ENCODE measurements at regions not wholly inside any gene's neighbourhood (a gene's known extent, or its start where the extent isn't known, plus 50 kb on each side); places are given as distances from the start of the nearest gene placed in this dataset.

DNA sequence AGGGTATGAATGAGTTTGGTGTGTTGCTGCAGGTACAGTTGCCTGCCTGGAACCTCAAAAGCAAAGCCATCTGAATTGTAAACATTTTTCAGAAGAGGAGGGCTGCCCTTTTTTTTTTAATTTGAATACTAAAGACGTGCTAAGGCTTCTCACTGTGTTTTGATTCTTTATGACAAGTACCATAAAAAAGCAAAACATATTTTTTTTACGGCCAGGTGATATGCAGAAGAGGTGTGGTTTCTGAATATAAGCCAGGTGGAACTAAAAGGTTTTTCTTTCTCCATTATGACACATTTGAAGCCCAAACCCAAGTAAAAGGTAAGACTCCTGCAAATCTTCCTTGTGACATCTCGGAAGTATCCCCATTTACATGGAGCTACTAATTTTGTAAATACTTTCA is 246.3 kb downstream of the IRS1 start:
- DNase-seq (ENCODE audit: low read depth, low spot score): no peak
- Histone ChIP-seq H3K36me3 (ENCODE audit: control insufficient read depth, insufficient read depth, low read length) (no peaks in the 10 kb centered on the region), H3K9me3 (ENCODE audit: control insufficient read depth, insufficient read depth, low read depth, low read length) (no peaks in the 10 kb centered on the region), H3K4me3 (ENCODE audit: low read depth in 2 of 2, low read length in 2 of 2) (no peak overlapping the region), H3K4me1 (ENCODE audit: control insufficient read depth, insufficient read depth, low read length) (no peaks in the 10 kb centered on the region), H3K27me3 (ENCODE audit: control insufficient read depth, insufficient read depth, low read length) (no peaks in the 10 kb centered on the region), H3K27ac (ENCODE audit: low read length) (no peak overlapping the region)
- ATAC-seq: no peak
- intact Hi-C loops (cut with micrococcal nuclease; ENCODE audit: unreplicated experiment): no loop called here
- in situ Hi-C loops (cut with HindIII; ENCODE audit: low pct_unique_long_range_greater_than_20kb, low sequenced_read_pairs): no loop called here
- CTCF ChIA-PET: no interaction called here
- POLR2A ChIA-PET: no interaction called here
- BruUV-seq (replicated peaks): no TSS peak
- TF ChIP-seq TCF7L2 (IDR thresholded peaks at IDR 0.05; ENCODE audit: low read depth, low read length): no peak
- TF ChIP-seq REST (IDR thresholded peaks at IDR 0.05; ENCODE audit: insufficient read depth in 1 of 2, low read depth in 2 of 2, low read length in 1 of 2): no peak
- no peak for TF ChIP-seq CTCF (IDR thresholded peaks at IDR 0.05)
- no peak for TF ChIP-seq POLR2AphosphoS5 (IDR thresholded peaks at IDR 0.05; ENCODE audit: low read depth, low read length)
- no peak for TF ChIP-seq SIN3A (IDR thresholded peaks at IDR 0.05; ENCODE audit: borderline replicate concordance, insufficient read depth, low read depth, low read length)

- no TSS peak for BruUV-seq (replicated peaks)
- no peak for TF ChIP-seq REST (IDR thresholded peaks at IDR 0.05; ENCODE audit: insufficient read depth in 1 of 2, low read depth in 2 of 2, low read length in 1 of 2)
- no peak overlapping the region for H3K27ac ChIP-seq (ENCODE audit: low read length)
- CTCF ChIA-PET: no interaction called here
- in situ Hi-C loops (cut with HindIII; ENCODE audit: low pct_unique_long_range_greater_than_20kb, low sequenced_read_pairs): no loop called here
- H3K27me3 ChIP-seq (ENCODE audit: control insufficient read depth, insufficient read depth, low read length): no peaks in the 10 kb centered on the region
- H3K9me3 ChIP-seq (ENCODE audit: control insufficient read depth, insufficient read depth, low read depth, low read length): no peaks in the 10 kb centered on the region
- no peaks in the 10 kb centered on the region for H3K36me3 ChIP-seq (ENCODE audit: control insufficient read depth, insufficient read depth, low read length)
- H3K4me1 ChIP-seq (ENCODE audit: control insufficient read depth, insufficient read depth, low read length): no peaks in the 10 kb centered on the region
- intact Hi-C loops (cut with micrococcal nuclease; ENCODE audit: unreplicated experiment): no loop called here
- ATAC-seq (no peak), DNase-seq (ENCODE audit: low read depth, low spot score) (no peak)
- POLR2A ChIA-PET: no interaction called here
- H3K4me3 ChIP-seq (ENCODE audit: low read depth in 2 of 2, low read length in 2 of 2): no peak overlapping the region
Measured at GRCh38 chr2:226552571-226553285, 246.9 kb downstream of the IRS1 start.

All from Panc1 (cell line).